ENCODE measurements at regions not wholly inside any gene's neighbourhood (a gene's known extent, or its start where the extent isn't known, plus 50 kb on each side); places are given as distances from the start of the nearest gene placed in this dataset.

GRCh38 chr6:163955756-163956155, 541.2 kb downstream of the QKI start:
- no peak overlapping the region for H3K27ac ChIP-seq
- no peak overlapping the region for H3K4me3 ChIP-seq
- H3K27me3 ChIP-seq: no peaks in the 10 kb centered on the region
- no peaks in the 10 kb centered on the region for H3K9me3 ChIP-seq
- intact Hi-C loops (cut with DNase I): loop anchor here in 1 of 2 donors (10.0 kb wide), 1 partner anchor 531 kb away; no protein-coding TSS in a partner anchor
- no peak for DNase-seq
- no peak for TF ChIP-seq POLR2A (IDR thresholded peaks at IDR 0.05)
- TF ChIP-seq CTCF (IDR thresholded peaks at IDR 0.05): no peak
- WGBS (ENCODE audit: insufficient coverage, low coverage, low lambda C conversion rate, missing lambda C conversion rate): 83% methylated on average over 4 of the region's 4 CpGs
- no peaks in the 10 kb centered on the region for H3K36me3 ChIP-seq
- H3K4me1 ChIP-seq: no peaks in the 10 kb centered on the region
- no peak for ATAC-seq

GRCh38 chr6:163955096-163955495, 540.6 kb downstream of the QKI start:
- Histone ChIP-seq H3K4me1 (no peaks in the 10 kb centered on the region), H3K9me3 (no peaks in the 10 kb centered on the region), H3K36me3 (no peaks in the 10 kb centered on the region), H3K27ac (no peak overlapping the region), H3K4me3 (no peak overlapping the region), H3K27me3 (no peaks in the 10 kb centered on the region)
- intact Hi-C loops (cut with DNase I): loop anchor here in 1 of 2 donors (10.0 kb wide), 1 partner anchor 530 kb away; no protein-coding TSS in a partner anchor
- no peak for TF ChIP-seq CTCF (IDR thresholded peaks at IDR 0.05)
- TF ChIP-seq POLR2A (IDR thresholded peaks at IDR 0.05): no peak
- WGBS (ENCODE audit: insufficient coverage, low coverage, low lambda C conversion rate, missing lambda C conversion rate): 94% methylated on average over 4 of the region's 4 CpGs
- ATAC-seq (no peak), DNase-seq (no peak)

- DNase-seq: no peak
- no peak for TF ChIP-seq POLR2A (IDR thresholded peaks at IDR 0.05)
- no peak for TF ChIP-seq CTCF (IDR thresholded peaks at IDR 0.05)
- Histone ChIP-seq H3K9me3 (no peaks in the 10 kb centered on the region), H3K27me3 (no peaks in the 10 kb centered on the region), H3K27ac (no peak overlapping the region), H3K4me1 (no peaks in the 10 kb centered on the region), H3K4me3 (no peak overlapping the region), H3K36me3 (no peaks in the 10 kb centered on the region)
- no peak for ATAC-seq
- intact Hi-C loops (cut with DNase I): loop anchor here in 1 of 2 donors (10.0 kb wide), 1 partner anchor 529 kb away; no protein-coding TSS in a partner anchor
- 78% methylated on average over 5 of the region's 5 CpGs for WGBS (ENCODE audit: insufficient coverage, low coverage, low lambda C conversion rate, missing lambda C conversion rate)
Observed at GRCh38 chr6:163954088-163954775, 539.7 kb downstream of the QKI start.

- no peak for TF ChIP-seq CTCF (IDR thresholded peaks at IDR 0.05)
- TF ChIP-seq POLR2A (IDR thresholded peaks at IDR 0.05): no peak
- H3K36me3 ChIP-seq: no peaks in the 10 kb centered on the region
- H3K27ac ChIP-seq: no peak overlapping the region
- no peak for ATAC-seq
- WGBS (ENCODE audit: insufficient coverage, low coverage, low lambda C conversion rate, missing lambda C conversion rate): no CpG with 5 or more reads among the region's 6 CpGs
- no peak for DNase-seq
- intact Hi-C loops (cut with DNase I): loop anchor here in 1 of 2 donors (10.0 kb wide), 1 partner anchor 527 kb away; no protein-coding TSS in a partner anchor
- H3K4me1 ChIP-seq: no peaks in the 10 kb centered on the region
- no peaks in the 10 kb centered on the region for H3K9me3 ChIP-seq
- H3K27me3 ChIP-seq: no peaks in the 10 kb centered on the region
- no peak overlapping the region for H3K4me3 ChIP-seq
Observed at GRCh38 chr6:163952005-163952404, 537.5 kb downstream of the QKI start.
